Upper lobe of left lung (tissue), 6 donors: ENCODE measurements at regions not wholly inside any gene's neighbourhood (a gene's known extent, or its start where the extent isn't known, plus 50 kb on each side); places are given as distances from the start of the nearest gene placed in this dataset.
A peak's percentile ranks its signal among the peaks of the same experiment; 100 is the strongest.

Experiments used
- ATAC-seq, 2 donors: fragments of 200-7000 bp; cut with Tn5 transposase; one replicate each; pipeline ENCODE4 v1.9.1; 2022; ENCODE audit warnings: mild to moderate bottlenecking in 2 of 2, moderate library complexity in 2 of 2; ENCODE audit not compliant: low FRiP score in 2 of 2
- DNase-seq, 2 donors: peaks; one replicate each; pipeline ENCODE4 v3.0.0-alpha.2; 2019 to 2020
- H3K27ac ChIP-seq, 4 donors: fragments of 200-600 bp; sonication (generic); one replicate each; pipeline ENCODE4 v1.5.1; 2016 to 2019
- H3K27me3 ChIP-seq, 4 donors: fragments of 200-600 bp; sonication (generic); one replicate each; pipeline ENCODE4 v1.5.1; 2017 to 2019
- H3K36me3 ChIP-seq, 4 donors: fragments of 200-600 bp; sonication (generic); one replicate each; pipeline ENCODE4 v1.5.1; 2016 to 2019
- H3K4me1 ChIP-seq, 4 donors: fragments of 200-600 bp; sonication (generic); one replicate each; pipeline ENCODE4 v1.5.1; 2018 to 2019
- H3K4me3 ChIP-seq, 4 donors: fragments of 200-600 bp; sonication (generic); one replicate each; pipeline ENCODE4 v1.5.1; 2017 to 2019; ENCODE audit warnings: mild to moderate bottlenecking in 2 of 4, moderate library complexity in 1 of 4
- H3K9me3 ChIP-seq, 4 donors: fragments of 200-600 bp; sonication (generic); one replicate each; pipeline ENCODE4 v1.5.1; 2018 to 2019
- EP300 ChIP-seq, 4 donors: sonication (generic); formaldehyde crosslinking; IDR thresholded peaks; one replicate each; pipeline ENCODE4 v1.5.1; 2017; ENCODE audit warnings: antibody characterized with exemption in 4 of 4, control low read depth in 2 of 4
- POLR2A ChIP-seq, 4 donors: fragments of 450-650 bp; IDR thresholded peaks; one replicate each; pipeline ENCODE4 v1.5.1; 2016 to 2017; ENCODE audit warnings: antibody characterized with exemption in 4 of 4, mild to moderate bottlenecking in 2 of 4
- POLR2AphosphoS5 ChIP-seq, 2 donors: sonication (generic); formaldehyde crosslinking; IDR thresholded peaks; one replicate each; pipeline ENCODE4 v1.5.1; 2017; ENCODE audit warnings: antibody characterized with exemption in 2 of 2
- WGBS, 2 donors: methylation state at CpG; one replicate each; pipeline ENCODE4 v1.1.5; 2017 to 2018; 5-methylcytosine and 5-hydroxymethylcytosine counted together
- TF ChIP-seq, protein P1 (sequence below), 6 experiments: fragments of 450-650 bp in 4 of 6; fragments of 200-600 bp in 2 of 6; sonication (generic) in 2 of 6; IDR thresholded peaks; one replicate each; pipeline ENCODE4 v1.5.1; 2016 to 2019; ENCODE audit warnings: antibody characterized with exemption in 6 of 6
- donor health status: DM: no; HTN: no; CAD: no; lungs with moderate emphysema.
- donor health status: DM: no; HTN: yes; CAD: no; lungs with severe emphysema.

DNA sequence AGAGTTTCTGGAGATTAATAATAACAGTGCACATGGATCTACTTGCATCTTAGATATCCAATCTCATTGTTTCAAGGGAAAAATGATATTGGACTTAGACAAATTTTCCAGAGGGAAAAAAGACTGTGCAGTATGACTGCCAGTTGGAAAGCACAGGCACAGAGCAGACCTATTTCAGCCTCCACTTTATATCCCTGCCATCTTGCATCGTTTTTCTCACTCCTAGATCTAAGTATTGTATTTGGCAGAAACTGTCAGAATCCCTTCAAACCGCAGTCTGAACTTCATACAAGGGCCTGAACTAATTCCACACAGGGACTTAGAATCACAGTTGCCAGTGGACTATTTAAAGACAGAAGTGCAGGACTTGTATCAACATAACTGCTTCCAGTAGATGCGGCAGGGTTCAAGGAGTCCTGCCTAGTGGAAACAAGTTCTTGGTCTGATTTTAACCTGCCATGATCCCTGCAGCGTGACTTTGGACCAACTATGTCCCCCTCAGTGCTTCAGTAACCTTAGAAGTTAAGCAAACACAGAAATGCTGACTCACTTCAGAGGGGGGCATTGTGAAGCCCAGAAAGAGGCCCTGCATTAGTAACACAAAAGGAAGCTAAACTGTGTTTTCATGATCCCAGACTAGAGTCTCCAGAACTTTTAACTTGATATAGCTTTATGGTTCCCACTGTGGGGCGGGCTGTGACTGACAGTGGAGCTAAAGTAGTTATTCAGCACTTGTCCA is 95.7 kb upstream of the PALS2 start:
- Histone ChIP-seq H3K4me1 (peaks cover 0 to 7% (median 4%) of the 10 kb centered on the region in 4 donors), H3K9me3 (no peaks in the 10 kb centered on the region), H3K27me3 (no peaks in the 10 kb centered on the region), H3K36me3 (no peaks in the 10 kb centered on the region), H3K4me3 (no peak overlapping the region), H3K27ac (no peak overlapping the region)
- DNase-seq (peak in 1 of 2 donors; percentile 24), ATAC-seq (peak; percentile 63 to 67)
- no peak for TF ChIP-seq EP300 (IDR thresholded peaks at IDR 0.05)
- TF ChIP-seq POLR2A (IDR thresholded peaks at IDR 0.05), result no peak
- TF ChIP-seq, protein P1, sequence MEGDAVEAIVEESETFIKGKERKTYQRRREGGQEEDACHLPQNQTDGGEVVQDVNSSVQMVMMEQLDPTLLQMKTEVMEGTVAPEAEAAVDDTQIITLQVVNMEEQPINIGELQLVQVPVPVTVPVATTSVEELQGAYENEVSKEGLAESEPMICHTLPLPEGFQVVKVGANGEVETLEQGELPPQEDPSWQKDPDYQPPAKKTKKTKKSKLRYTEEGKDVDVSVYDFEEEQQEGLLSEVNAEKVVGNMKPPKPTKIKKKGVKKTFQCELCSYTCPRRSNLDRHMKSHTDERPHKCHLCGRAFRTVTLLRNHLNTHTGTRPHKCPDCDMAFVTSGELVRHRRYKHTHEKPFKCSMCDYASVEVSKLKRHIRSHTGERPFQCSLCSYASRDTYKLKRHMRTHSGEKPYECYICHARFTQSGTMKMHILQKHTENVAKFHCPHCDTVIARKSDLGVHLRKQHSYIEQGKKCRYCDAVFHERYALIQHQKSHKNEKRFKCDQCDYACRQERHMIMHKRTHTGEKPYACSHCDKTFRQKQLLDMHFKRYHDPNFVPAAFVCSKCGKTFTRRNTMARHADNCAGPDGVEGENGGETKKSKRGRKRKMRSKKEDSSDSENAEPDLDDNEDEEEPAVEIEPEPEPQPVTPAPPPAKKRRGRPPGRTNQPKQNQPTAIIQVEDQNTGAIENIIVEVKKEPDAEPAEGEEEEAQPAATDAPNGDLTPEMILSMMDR (IDR thresholded peaks at IDR 0.05), result no peak
- no peak for TF ChIP-seq POLR2AphosphoS5 (IDR thresholded peaks at IDR 0.05)
- whole genome bisulfite sequencing, 2 donors, result 32 to 51% methylated on average over 4 to 5 of the region's 5 CpGs

DNA sequence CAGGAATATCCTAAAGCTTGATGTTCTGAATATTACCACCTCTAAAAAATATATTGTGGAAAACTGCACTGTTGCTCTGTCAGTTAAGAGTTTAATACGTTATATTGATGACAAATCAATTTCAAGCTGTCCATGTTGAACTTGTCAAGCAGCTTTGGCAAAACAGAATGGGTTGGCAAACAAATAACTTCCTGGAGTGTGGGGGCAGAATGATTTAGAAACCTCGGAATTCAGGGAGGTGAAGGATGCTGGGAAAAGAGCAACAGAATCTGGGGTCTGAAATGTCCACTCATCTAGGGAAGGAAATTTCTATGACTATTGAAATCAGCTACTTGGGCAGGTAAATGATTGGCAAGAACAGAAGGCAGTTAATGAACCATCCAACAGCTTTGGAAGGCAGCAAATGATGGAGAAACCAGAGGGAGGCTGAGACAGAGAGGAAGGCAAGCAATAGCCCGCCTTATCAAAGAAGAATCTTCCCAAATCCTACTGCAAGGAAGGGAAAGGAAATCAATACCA is 95.1 kb upstream of the PALS2 start:
- no peaks in the 10 kb centered on the region for H3K36me3 ChIP-seq
- H3K4me1 ChIP-seq, result peaks cover 0 to 7% (median 4%) of the 10 kb centered on the region in 4 donors
- no peak overlapping the region for H3K27ac ChIP-seq
- no peak for ATAC-seq
- no peak overlapping the region for H3K4me3 ChIP-seq
- whole genome bisulfite sequencing, 2 donors, result 40 to 49% methylated on average over 3 of the region's 3 CpGs
- H3K27me3 ChIP-seq, result no peaks in the 10 kb centered on the region
- no peak for DNase-seq
- TF ChIP-seq POLR2A (IDR thresholded peaks at IDR 0.05), result no peak
- TF ChIP-seq POLR2AphosphoS5 (IDR thresholded peaks at IDR 0.05), result no peak
- no peak for TF ChIP-seq EP300 (IDR thresholded peaks at IDR 0.05)
- TF ChIP-seq, protein P1 (IDR thresholded peaks at IDR 0.05), result no peak
- no peaks in the 10 kb centered on the region for H3K9me3 ChIP-seq

DNA sequence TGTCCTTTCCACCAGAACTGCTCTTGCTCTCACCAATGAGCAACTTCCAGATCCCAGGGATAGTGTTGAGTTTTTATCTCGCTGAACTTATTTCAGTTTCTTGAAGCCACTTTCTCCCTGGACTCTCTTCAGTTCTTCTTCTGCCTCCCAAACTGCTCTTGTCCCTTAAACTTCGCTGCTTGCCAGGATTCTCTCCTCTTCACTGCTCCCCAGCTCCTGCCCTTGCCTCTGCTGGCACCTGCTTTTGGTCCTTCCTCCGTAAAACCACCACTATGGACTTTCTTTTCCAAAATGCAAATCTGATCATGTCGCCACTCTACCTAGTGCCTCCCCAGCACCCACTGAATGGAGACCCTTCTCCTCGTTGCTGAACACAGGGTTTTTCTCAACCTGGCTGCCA is 92.8 kb upstream of the PALS2 start:
- ATAC-seq (no peak), DNase-seq (no peak)
- Histone ChIP-seq H3K4me3 (no peak overlapping the region), H3K9me3 (no peaks in the 10 kb centered on the region), H3K36me3 (no peaks in the 10 kb centered on the region), H3K27me3 (no peaks in the 10 kb centered on the region), H3K27ac (no peak overlapping the region), H3K4me1 (peaks cover 0 to 7% (median 4%) of the 10 kb centered on the region in 4 donors)
- TF ChIP-seq, protein P1 (IDR thresholded peaks at IDR 0.05), result no peak
- TF ChIP-seq EP300 (IDR thresholded peaks at IDR 0.05), result no peak
- no peak for TF ChIP-seq POLR2A (IDR thresholded peaks at IDR 0.05)
- TF ChIP-seq POLR2AphosphoS5 (IDR thresholded peaks at IDR 0.05), result no peak
- 70 to 78% methylated on average over 5 of the region's 5 CpGs for WGBS, 2 donors

DNA sequence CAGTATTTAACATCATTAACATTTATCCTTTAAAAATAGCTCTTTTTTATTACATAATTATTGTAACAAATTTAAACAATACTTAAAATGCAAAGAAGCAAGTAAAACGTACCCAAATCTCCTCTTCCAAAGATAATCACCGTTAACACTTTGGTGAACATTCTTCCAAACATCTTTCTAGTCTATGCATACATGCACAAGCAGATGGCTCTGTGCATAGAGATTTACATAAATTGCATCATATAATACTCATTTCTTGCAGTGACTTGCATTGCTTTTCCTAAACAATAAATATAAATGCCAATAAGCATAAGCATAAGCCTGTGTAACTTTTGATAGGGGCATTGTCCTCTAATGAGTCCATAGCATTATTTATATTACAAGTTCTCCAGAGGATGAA is 89.4 kb upstream of the PALS2 start:
- Histone ChIP-seq H3K27me3 (no peaks in the 10 kb centered on the region), H3K27ac (no peak overlapping the region), H3K36me3 (no peaks in the 10 kb centered on the region), H3K4me1 (no peaks in the 10 kb centered on the region), H3K9me3 (no peaks in the 10 kb centered on the region), H3K4me3 (no peak overlapping the region)
- TF ChIP-seq, protein P1 (IDR thresholded peaks at IDR 0.05), result no peak
- TF ChIP-seq POLR2AphosphoS5 (IDR thresholded peaks at IDR 0.05) (no peak), POLR2A (IDR thresholded peaks at IDR 0.05) (no peak), EP300 (IDR thresholded peaks at IDR 0.05) (no peak)
- ATAC-seq, result no peak
- DNase-seq, result no peak
- 64 to 70% methylated on average over 2 of the region's 2 CpGs for WGBS, 2 donors

DNA sequence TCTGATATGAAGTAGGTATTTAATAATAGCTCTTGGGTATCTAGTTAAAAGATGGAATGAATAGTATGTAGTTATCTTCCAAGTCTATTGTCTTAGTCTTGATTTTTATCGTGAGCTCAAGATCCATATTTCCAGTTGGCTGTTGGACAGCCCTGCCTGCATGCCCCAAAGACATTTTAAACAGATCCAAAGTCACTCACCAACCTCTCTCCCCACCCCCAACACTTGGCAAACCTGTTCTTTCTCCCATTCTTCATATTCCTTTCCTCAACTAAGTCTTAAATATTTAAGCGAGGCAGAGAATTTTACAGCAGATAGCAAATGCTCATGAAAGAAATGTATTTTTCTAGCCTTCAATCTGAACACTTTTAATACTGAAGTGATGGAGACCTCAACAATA is 80.7 kb upstream of the PALS2 start:
- no peaks in the 10 kb centered on the region for H3K27me3 ChIP-seq
- H3K9me3 ChIP-seq, result no peaks in the 10 kb centered on the region
- no peak overlapping the region for H3K4me3 ChIP-seq
- H3K4me1 ChIP-seq, result no peaks in the 10 kb centered on the region
- 86% methylated on average over 2 of the region's 2 CpGs for WGBS, 2 donors
- no peak for TF ChIP-seq POLR2A (IDR thresholded peaks at IDR 0.05)
- no peak for TF ChIP-seq POLR2AphosphoS5 (IDR thresholded peaks at IDR 0.05)
- TF ChIP-seq, protein P1 (IDR thresholded peaks at IDR 0.05), result no peak
- TF ChIP-seq EP300 (IDR thresholded peaks at IDR 0.05), result no peak
- DNase-seq (no peak), ATAC-seq (no peak)
- H3K27ac ChIP-seq, result no peak overlapping the region
- no peaks in the 10 kb centered on the region for H3K36me3 ChIP-seq
